AG09319 (cell line): ENCODE measurements at regions not wholly inside any gene's neighbourhood (a gene's known extent, or its start where the extent isn't known, plus 50 kb on each side); places are given as distances from the start of the nearest gene placed in this dataset.

Experiments used
- DNase-seq: peaks from one replicate; pipeline ENCODE4 v3.0.0-alpha.2; 2010; ENCODE audit warnings: low read depth; ENCODE audit errors: extremely low read depth
- CTCF ChIP-seq: IDR thresholded peaks from 2 replicates; pipeline ENCODE4 v1.5.1; 2011; ENCODE audit warnings: low read depth, mild to moderate bottlenecking, inconsistent platforms, low read length, moderate library complexity

GRCh38 chr12:24595652-24596235, 353.2 kb downstream of the BCAT1 start:
- TF ChIP-seq CTCF, result peak; percentile 7
- no peak for DNase-seq

- DNase-seq, result no peak
Observed at GRCh38 chr12:24591715-24592440, 357.0 kb downstream of the BCAT1 start.

GRCh38 chr12:24591079-24591626, 357.7 kb downstream of the BCAT1 start:
- DNase-seq, result no peak
- TF ChIP-seq CTCF, result no peak

More at GRCh38 chr12:24591715-24592440, 357.0 kb downstream of the BCAT1 start:
- no peak for TF ChIP-seq CTCF

GRCh38 chr12:24586293-24586692, 362.6 kb downstream of the BCAT1 start:
- TF ChIP-seq CTCF, result no peak

GRCh38 chr12:24584032-24584675, 364.7 kb downstream of the BCAT1 start:
- no peak for DNase-seq
- no peak for TF ChIP-seq CTCF

More at GRCh38 chr12:24586293-24586692, 362.6 kb downstream of the BCAT1 start:
- no peak for DNase-seq

- no peak for TF ChIP-seq CTCF
- no peak for DNase-seq
Observed at GRCh38 chr12:24582954-24583601, 365.8 kb downstream of the BCAT1 start.

GRCh38 chr12:24574538-24574937, 374.4 kb downstream of the BCAT1 start:
- no peak for TF ChIP-seq CTCF
- no peak for DNase-seq
